WTC11 (cell line): ENCODE measurements at regions not wholly inside any gene's neighbourhood (a gene's known extent, or its start where the extent isn't known, plus 50 kb on each side); places are given as distances from the start of the nearest gene placed in this dataset.

Source experiments
- ATAC-seq: fragments of 200-7000 bp; cut with Tn5 transposase; 2 replicates; pipeline ENCODE4 v1.10.0; 2021; ENCODE audit warnings: mild to moderate bottlenecking, moderate library complexity
- CTCF ChIA-PET: fragments of 300-600 bp; sonication (Branson Sonifier 250); formaldehyde crosslinking; loops from one replicate; lab custom pipeline; 2021; ENCODE audit warnings: antibody characterized with exemption; lab: Charles Lee
- POLR2A ChIA-PET: fragments of 350-600 bp; sonication (Branson Sonifier 250); formaldehyde crosslinking; loops from one replicate; lab custom pipeline; 2021; ENCODE audit warnings: antibody characterized with exemption; lab: Charles Lee
- DNase-seq: peaks from one replicate; pipeline ENCODE4 v3.0.0; 2021; ENCODE audit warnings: low spot score
- H3K27ac Mint-ChIP-seq: 2 replicates; pipeline ENCODE4 v1.8.0; 2021; ENCODE audit warnings: mixed read lengths
- H3K27me3 Mint-ChIP-seq: 2 replicates; pipeline ENCODE4 v1.8.0; 2021; ENCODE audit warnings: low read depth, mild to moderate bottlenecking, moderate library complexity, mixed read lengths
- H3K36me3 Mint-ChIP-seq: 2 replicates; pipeline ENCODE4 v1.8.0; 2021; ENCODE audit warnings: mixed read lengths
- H3K4me1 Mint-ChIP-seq: 2 replicates; pipeline ENCODE4 v1.8.0; 2022; ENCODE audit warnings: mixed read lengths
- H3K4me3 Mint-ChIP-seq: 2 replicates; pipeline ENCODE4 v1.8.0; 2021; ENCODE audit warnings: mild to moderate bottlenecking, moderate library complexity, mixed read lengths
- H3K9me3 Mint-ChIP-seq: 2 replicates; pipeline ENCODE4 v1.8.0; 2021; ENCODE audit warnings: mixed read lengths
- AFF4 ChIP-seq: sonication (generic); formaldehyde crosslinking; IDR thresholded peaks from 2 replicates; pipeline ENCODE4 v1.8.1; 2023; ENCODE audit warnings: mild to moderate bottlenecking, missing genetic modification reagents, borderline replicate concordance
- AR ChIP-seq: fragments of 250-450 bp; sonication (Bioruptor Pico); IDR thresholded peaks from 2 replicates; pipeline ENCODE4 v1.9.0; 2021; ENCODE audit warnings: mild to moderate bottlenecking
- ATF2 ChIP-seq: sonication (generic); formaldehyde crosslinking; IDR thresholded peaks from 2 replicates; pipeline ENCODE4 v1.8.1; 2022; ENCODE audit warnings: low read depth, missing genetic modification reagents, borderline replicate concordance
- ATF3 ChIP-seq: sonication (generic); formaldehyde crosslinking; conservative IDR thresholded peaks from 2 replicates; pipeline ENCODE4 v1.8.1; 2022; ENCODE audit warnings: mild to moderate bottlenecking, missing genetic modification reagents
- CREB1 ChIP-seq: sonication (generic); formaldehyde crosslinking; IDR thresholded peaks from 2 replicates; pipeline ENCODE4 v1.8.0; 2023; ENCODE audit warnings: mild to moderate bottlenecking, missing genetic modification reagents
- CREM ChIP-seq: sonication (generic); formaldehyde crosslinking; IDR thresholded peaks from 2 replicates; pipeline ENCODE4 v1.8.1; 2022; ENCODE audit warnings: mild to moderate bottlenecking, missing genetic modification reagents, moderate library complexity
- E2F5 ChIP-seq: sonication (generic); formaldehyde crosslinking; IDR thresholded peaks from 2 replicates; pipeline ENCODE4 v1.8.1; 2022; ENCODE audit warnings: mild to moderate bottlenecking, moderate library complexity, missing genetic modification reagents
- ERG ChIP-seq: fragments of 250-450 bp; sonication (Bioruptor Pico); IDR thresholded peaks from 2 replicates; pipeline ENCODE4 v1.8.0; 2021; ENCODE audit warnings: mild to moderate bottlenecking
- ESRRA ChIP-seq: sonication (generic); formaldehyde crosslinking; IDR thresholded peaks from 2 replicates; pipeline ENCODE4 v1.8.1; 2022; ENCODE audit warnings: mild to moderate bottlenecking, missing genetic modification reagents, borderline replicate concordance
- FOXJ3 ChIP-seq: sonication (generic); formaldehyde crosslinking; IDR thresholded peaks from 2 replicates; pipeline ENCODE4 v1.9.0; 2021; ENCODE audit warnings: missing genetic modification reagents, mild to moderate bottlenecking, borderline replicate concordance
- FOXP1 ChIP-seq: sonication (generic); formaldehyde crosslinking; IDR thresholded peaks from 2 replicates; pipeline ENCODE4 v1.8.0; 2022; ENCODE audit warnings: missing genetic modification reagents, mild to moderate bottlenecking, moderate library complexity, borderline replicate concordance
- GRHL2 ChIP-seq: fragments of 250-450 bp; sonication (Bioruptor Pico); IDR thresholded peaks from 2 replicates; pipeline ENCODE4 v1.8.0; 2022; ENCODE audit warnings: mild to moderate bottlenecking, moderate library complexity; ENCODE audit not compliant: insufficient replicate concordance, severe bottlenecking
- HMGA2 ChIP-seq: fragments of 250-450 bp; sonication (Bioruptor Pico); IDR thresholded peaks from 2 replicates; pipeline ENCODE4 v1.4.0; 2021; ENCODE audit warnings: mild to moderate bottlenecking, moderate library complexity
- KAT7 ChIP-seq: sonication (generic); formaldehyde crosslinking; IDR thresholded peaks from 2 replicates; pipeline ENCODE4 v1.8.1; 2023; ENCODE audit warnings: missing genetic modification reagents, mild to moderate bottlenecking, borderline replicate concordance
- MAX ChIP-seq: sonication (generic); formaldehyde crosslinking; IDR thresholded peaks from 2 replicates; pipeline ENCODE4 v1.8.0; 2022; ENCODE audit warnings: mild to moderate bottlenecking, missing genetic modification reagents
- NFE2L1 ChIP-seq: sonication (generic); formaldehyde crosslinking; IDR thresholded peaks from 2 replicates; pipeline ENCODE4 v1.8.1; 2023; ENCODE audit warnings: missing genetic modification reagents
- PRRX2 ChIP-seq: fragments of 250-450 bp; sonication (Bioruptor Pico); IDR thresholded peaks from 2 replicates; pipeline ENCODE4 v1.8.0; 2021; ENCODE audit warnings: mild to moderate bottlenecking
- SMAD4 ChIP-seq: sonication (generic); formaldehyde crosslinking; IDR thresholded peaks from 2 replicates; pipeline ENCODE4 v1.8.0; 2022; ENCODE audit warnings: mild to moderate bottlenecking, missing genetic modification reagents
- SP1 ChIP-seq: sonication (generic); formaldehyde crosslinking; conservative IDR thresholded peaks from 2 replicates; pipeline ENCODE4 v1.8.1; 2022; ENCODE audit warnings: missing genetic modification reagents
- TEAD1 ChIP-seq: sonication (generic); formaldehyde crosslinking; IDR thresholded peaks from 2 replicates; pipeline ENCODE4 v1.8.0; 2022; ENCODE audit warnings: mild to moderate bottlenecking, missing genetic modification reagents
- TEAD4 ChIP-seq: sonication (generic); formaldehyde crosslinking; IDR thresholded peaks from 2 replicates; pipeline ENCODE4 v1.8.0; 2022; ENCODE audit warnings: mild to moderate bottlenecking, missing genetic modification reagents
- ZNF138 ChIP-seq: sonication (generic); formaldehyde crosslinking; conservative IDR thresholded peaks from 2 replicates; pipeline ENCODE4 v1.8.1; 2022; ENCODE audit warnings: mild to moderate bottlenecking, moderate library complexity, missing genetic modification reagents
- ZNF219 ChIP-seq: sonication (generic); formaldehyde crosslinking; IDR thresholded peaks from 2 replicates; pipeline ENCODE4 v1.8.0; 2023; ENCODE audit warnings: missing genetic modification reagents, mild to moderate bottlenecking, borderline replicate concordance
- ZNF232 ChIP-seq: sonication (generic); formaldehyde crosslinking; IDR thresholded peaks from 2 replicates; pipeline ENCODE4 v1.8.0; 2022; ENCODE audit warnings: mild to moderate bottlenecking, missing genetic modification reagents
- ZNF317 ChIP-seq: sonication (generic); formaldehyde crosslinking; IDR thresholded peaks from 2 replicates; pipeline ENCODE4 v1.8.1; 2023; ENCODE audit warnings: low read depth, mild to moderate bottlenecking, moderate library complexity, missing genetic modification reagents, borderline replicate concordance

- TF ChIP-seq FOXP1 (CRISPR knock-in tag) (no peak), TEAD4 (no peak), ATF3 (CRISPR knock-in tag) (no peak), HMGA2 (CRISPR knock-in tag) (no peak)
These were observed 210.6 kb downstream of the CLCN4 start (continued) for GRCh38 chrX:10367406-10367805.

GRCh38 chrX:10370976-10371375 lies 214.2 kb downstream of the CLCN4 start:
- H3K27ac Mint-ChIP-seq, result no peak overlapping the region
- DNase-seq (no peak), ATAC-seq (no peak)
- TF ChIP-seq ATF2, result no peak
- TF ChIP-seq ZNF138 (CRISPR knock-in tag), result no peak
- TF ChIP-seq CREB1 (CRISPR knock-in tag), result no peak
- no peak for TF ChIP-seq GRHL2 (CRISPR knock-in tag)
- TF ChIP-seq ERG, result no peak
- no peak for TF ChIP-seq AFF4 (CRISPR knock-in tag)
- no peak for TF ChIP-seq ZNF317 (CRISPR knock-in tag)
- no peak for TF ChIP-seq FOXJ3 (CRISPR knock-in tag)
- H3K27me3 Mint-ChIP-seq, result no peaks in the 10 kb centered on the region; the same call in 1 of the 2 replicates
- no peak overlapping the region for H3K4me3 Mint-ChIP-seq
- ChIA-PET CTCF (no interaction called here), POLR2A (no interaction called here)
- H3K36me3 Mint-ChIP-seq, result peaks cover 4% of the 10 kb centered on the region; the same call in 1 of the 2 replicates
- peaks cover 6% of the 10 kb centered on the region for H3K4me1 Mint-ChIP-seq
- peaks cover 17% of the 10 kb centered on the region for H3K9me3 Mint-ChIP-seq

- POLR2A ChIA-PET, result no interaction called here
- H3K9me3 Mint-ChIP-seq, result peaks cover 25% of the 10 kb centered on the region
- no peaks in the 10 kb centered on the region; the same call in 1 of the 2 replicates for H3K27me3 Mint-ChIP-seq
- no peak overlapping the region for H3K4me3 Mint-ChIP-seq
- no peak overlapping the region for H3K27ac Mint-ChIP-seq
- peaks cover 3% of the 10 kb centered on the region; the same call in 1 of the 2 replicates for H3K36me3 Mint-ChIP-seq
- no peak for DNase-seq
- H3K4me1 Mint-ChIP-seq, result peaks cover 5% of the 10 kb centered on the region; the same call in 1 of the 2 replicates
- no peak for ATAC-seq
- CTCF ChIA-PET, result no interaction called here
- TF ChIP-seq PRRX2 (CRISPR knock-in tag) (no peak), SP1 (CRISPR knock-in tag) (no peak), ZNF138 (CRISPR knock-in tag) (no peak), AR (CRISPR knock-in tag) (no peak), ZNF232 (no peak), MAX (CRISPR knock-in tag) (no peak), NFE2L1 (CRISPR knock-in tag) (no peak), CREM (no peak), HMGA2 (CRISPR knock-in tag) (no peak), KAT7 (no peak), SMAD4 (CRISPR knock-in tag) (no peak), TEAD1 (CRISPR knock-in tag) (no peak), E2F5 (CRISPR knock-in tag) (no peak), ESRRA (CRISPR knock-in tag) (no peak), ZNF219 (CRISPR knock-in tag) (no peak)
These were observed 220.7 kb downstream of the CLCN4 start for GRCh38 chrX:10377427-10377826.
